HS-27A (cell line): ENCODE measurements at regions not wholly inside any gene's neighbourhood (a gene's known extent, or its start where the extent isn't known, plus 50 kb on each side); places are given as distances from the start of the nearest gene placed in this dataset.

Experiments
- DNase-seq: peaks from one replicate; pipeline ENCODE4 v3.0.0-alpha.2; 2012; ENCODE audit warnings: low read depth, missing footprints

DNA sequence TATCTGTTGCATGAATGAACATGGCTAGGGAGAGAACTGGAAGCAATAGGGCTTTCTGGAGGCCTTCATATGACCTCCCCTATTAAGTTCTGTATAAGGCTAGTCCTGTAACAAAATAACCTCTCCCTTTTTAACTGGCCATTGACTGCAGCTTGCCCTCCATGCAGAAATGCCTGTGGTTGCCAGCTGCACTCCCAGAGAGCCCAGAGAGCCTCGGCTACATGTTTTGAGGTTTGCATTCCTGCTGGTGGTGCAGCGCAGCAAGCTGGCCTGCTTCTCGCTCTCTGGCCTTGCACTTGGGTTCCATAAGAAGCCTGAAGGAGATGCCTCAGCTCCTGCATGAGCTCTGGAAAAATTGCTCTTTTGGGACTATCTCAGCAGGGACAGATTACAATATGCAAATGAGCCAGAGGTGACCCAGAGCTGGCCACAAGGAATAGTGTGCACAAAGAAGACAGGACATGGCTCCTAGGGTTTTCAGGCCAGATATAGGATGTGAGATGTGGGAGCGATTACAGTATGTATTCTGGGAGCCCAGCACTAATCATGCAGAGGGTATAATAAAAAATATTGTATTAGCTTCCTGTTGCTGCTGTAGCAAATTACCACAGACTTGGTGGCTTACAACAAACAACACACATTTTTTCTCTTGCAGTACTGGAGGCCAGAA is 186.7 kb downstream of the INSIG2 start:
- no peak for DNase-seq

- no peak for DNase-seq
Observed at GRCh38 chr2:118272391-118272790, 184.1 kb downstream of the INSIG2 start.

GRCh38 chr2:118269408-118270051 is 181.3 kb downstream of the INSIG2 start:
- DNase-seq: no peak

GRCh38 chr2:118268268-118268667 is 180.0 kb downstream of the INSIG2 start:
- no peak for DNase-seq

DNA sequence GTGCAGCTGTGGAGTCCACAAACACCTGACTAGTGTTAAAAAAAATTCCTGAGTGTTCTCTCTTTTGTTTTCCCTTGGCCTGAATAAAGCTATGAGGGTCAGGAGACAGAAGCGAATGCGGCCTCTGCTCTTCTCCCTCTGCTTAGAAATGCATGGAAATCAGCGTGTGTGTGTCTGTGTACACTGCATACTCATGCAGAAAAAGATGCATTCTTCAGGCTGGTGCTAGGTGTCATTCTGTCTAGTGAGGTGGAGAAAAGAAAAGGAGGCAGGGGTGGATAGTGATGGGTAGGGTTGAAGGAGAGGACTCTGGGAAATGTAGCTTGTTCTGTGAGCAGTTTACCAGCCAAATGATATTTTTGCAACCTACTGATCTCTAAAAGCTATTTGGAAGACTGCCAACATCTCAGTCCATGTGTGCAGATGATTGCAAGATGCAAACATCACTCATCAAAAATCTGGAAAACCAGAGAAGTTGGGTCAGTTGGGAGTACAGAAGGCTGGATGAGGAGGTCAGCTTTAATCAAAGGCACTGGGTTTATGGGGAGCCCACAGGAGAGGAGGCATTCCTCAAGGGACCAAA is 177.7 kb downstream of the INSIG2 start:
- DNase-seq: no peak

GRCh38 chr2:118264232-118264990 is 176.1 kb downstream of the INSIG2 start:
- DNase-seq: no peak

- DNase-seq: no peak
Observed at GRCh38 chr2:118257696-118258095, 169.4 kb downstream of the INSIG2 start.

- DNase-seq: no peak
Observed at GRCh38 chr2:118255771-118256372, 167.6 kb downstream of the INSIG2 start.

DNA sequence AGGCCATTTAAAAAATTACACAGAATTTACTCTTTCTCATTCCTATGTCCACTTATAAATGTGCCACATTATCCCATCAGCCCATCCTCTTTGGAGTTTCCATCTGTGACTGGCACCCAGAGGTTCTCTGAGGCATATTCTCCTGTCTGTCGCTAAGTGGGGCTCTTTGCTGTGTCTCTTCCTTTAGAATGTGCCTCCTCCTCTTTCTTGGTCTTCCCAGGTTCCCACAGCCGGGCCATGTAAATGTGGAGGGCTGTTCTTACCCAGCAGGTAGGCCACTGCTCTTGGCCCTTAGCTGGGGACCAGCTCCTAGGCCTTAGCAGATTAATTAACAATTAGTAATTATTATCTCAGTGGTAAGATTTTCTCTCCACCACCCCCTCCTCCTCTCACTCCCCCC is 167.0 kb downstream of the INSIG2 start:
- DNase-seq: no peak

DNA sequence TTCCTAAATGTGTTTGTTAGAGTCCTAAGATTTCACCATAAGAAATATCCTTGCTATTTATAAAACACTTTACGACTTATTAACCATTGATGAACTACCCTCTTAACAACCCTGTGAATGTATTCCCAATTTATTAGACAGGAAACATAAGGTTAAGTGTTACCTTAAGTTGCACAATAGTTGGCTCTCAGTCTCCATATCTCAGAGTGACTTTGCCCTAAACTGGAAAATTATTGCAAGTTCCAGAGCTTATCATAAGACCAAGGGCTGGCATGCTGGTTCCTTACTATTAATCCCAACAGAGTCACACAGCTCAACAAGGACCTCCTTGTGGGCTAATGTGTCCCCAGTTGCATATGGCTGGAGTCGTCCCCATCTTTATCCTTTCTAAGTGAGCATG is 165.8 kb downstream of the INSIG2 start:
- DNase-seq: no peak

GRCh38 chr2:118251427-118251826 is 163.2 kb downstream of the INSIG2 start:
- DNase-seq: no peak

- no peak for DNase-seq
Observed at GRCh38 chr2:118250463-118250862, 162.2 kb downstream of the INSIG2 start.

DNA sequence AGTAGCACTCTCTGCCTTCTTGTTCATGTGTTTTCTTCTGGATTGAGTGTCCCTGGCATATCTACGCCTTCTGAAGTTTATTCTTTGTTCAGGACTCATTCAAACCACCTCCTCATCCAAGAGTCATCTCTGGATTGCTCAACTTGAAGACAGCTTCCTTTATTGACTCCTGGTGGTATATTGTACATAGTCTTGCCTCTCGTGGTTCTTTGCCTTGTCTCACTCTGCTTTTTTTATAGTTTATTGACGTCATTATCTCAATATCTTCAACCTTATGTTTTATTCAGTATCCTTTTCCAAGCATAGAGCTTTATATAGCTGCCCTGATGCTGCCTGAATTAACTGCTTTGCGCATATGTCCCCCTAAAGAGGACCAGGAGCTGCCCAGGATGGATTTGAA is 161.7 kb downstream of the INSIG2 start:
- no peak for DNase-seq

GRCh38 chr2:118249531-118249930 is 161.3 kb downstream of the INSIG2 start:
- no peak for DNase-seq

- no peak for DNase-seq
Observed at GRCh38 chr2:118246726-118247125, 158.5 kb downstream of the INSIG2 start.

DNA sequence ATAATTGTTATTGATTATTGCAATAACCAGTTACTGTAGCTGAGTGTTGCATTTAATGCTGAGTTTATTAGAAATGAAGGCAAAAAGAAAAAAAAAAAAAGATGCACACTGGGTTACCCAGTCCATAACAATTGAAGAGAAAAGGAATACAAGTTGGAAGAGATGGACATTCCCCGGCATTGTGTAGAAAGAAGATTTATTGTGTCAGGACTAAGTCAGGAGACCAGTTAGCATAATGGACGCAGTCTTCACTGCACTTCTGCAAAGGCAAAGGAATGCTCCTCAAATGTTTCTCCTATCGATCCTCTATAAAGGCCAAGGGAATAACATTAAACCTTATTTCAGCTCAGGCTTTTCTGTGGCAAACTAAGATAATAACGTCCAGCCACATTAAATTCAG is 157.8 kb downstream of the INSIG2 start:
- DNase-seq: no peak

GRCh38 chr2:118244686-118245085 is 156.4 kb downstream of the INSIG2 start:
- no peak for DNase-seq

GRCh38 chr2:118243031-118243430 is 154.8 kb downstream of the INSIG2 start:
- DNase-seq: no peak

GRCh38 chr2:118242216-118242615 is 153.9 kb downstream of the INSIG2 start:
- DNase-seq: no peak

DNA sequence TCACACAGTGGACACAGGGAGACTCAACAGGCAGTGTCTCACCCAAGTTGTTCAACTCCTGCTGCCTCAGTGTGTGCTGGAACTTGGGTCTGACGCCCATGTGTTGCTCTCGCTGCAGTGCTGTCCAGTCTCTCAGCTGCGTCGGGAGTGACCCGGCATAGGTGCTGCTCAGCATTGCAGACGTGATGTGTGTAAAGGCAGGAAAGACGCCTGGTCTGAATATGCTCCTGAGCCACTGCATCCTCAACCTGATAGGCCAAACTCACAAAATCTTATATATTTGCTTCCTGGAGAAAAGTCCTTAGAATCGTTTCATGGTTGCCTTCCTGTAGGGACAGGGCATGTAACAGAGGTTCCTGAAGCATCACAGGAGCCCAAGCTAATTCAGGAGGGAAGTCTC is 152.9 kb downstream of the INSIG2 start:
- DNase-seq: no peak

- no peak for DNase-seq
Observed at GRCh38 chr2:118240276-118240675, 152.0 kb downstream of the INSIG2 start.

DNA sequence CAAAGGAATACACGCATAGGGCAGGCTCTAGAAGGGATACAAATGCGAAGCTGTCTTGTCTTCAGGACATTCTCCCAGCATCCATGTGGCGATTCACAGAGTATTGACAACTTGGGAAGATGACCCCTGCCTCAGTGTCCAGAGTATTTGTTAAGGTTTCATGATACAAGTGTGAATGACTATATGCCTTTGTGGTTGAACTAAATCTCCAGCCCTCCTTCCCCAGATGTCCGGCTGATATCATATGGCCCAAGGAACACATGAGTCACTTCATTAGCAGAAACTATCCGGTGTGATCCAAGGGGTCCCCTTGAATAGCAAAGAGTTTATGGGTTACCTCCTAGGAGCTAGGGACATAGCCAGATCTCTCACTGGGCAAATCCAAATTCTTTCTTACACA is 151.0 kb downstream of the INSIG2 start:
- no peak for DNase-seq

- no peak for DNase-seq
Observed at GRCh38 chr2:118237451-118237850, 149.2 kb downstream of the INSIG2 start.
